ENCODE measurements at regions not wholly inside any gene's neighbourhood (a gene's known extent, or its start where the extent isn't known, plus 50 kb on each side); places are given as distances from the start of the nearest gene placed in this dataset.
"Not testable (repeated sequence)": the region's sequence is repeated elsewhere in the genome, so short reads cannot be mapped to it uniquely, and the experiment has no call there.

GRCh38 chr10:61818251-61818650, 83.2 kb upstream of the ARID5B start:
- DNase-seq = not testable (repeated sequence)

GRCh38 chr10:61819208-61819607, 82.3 kb upstream of the ARID5B start:
- DNase-seq = no peak

- DNase-seq = no peak
Measured at GRCh38 chr10:61821153-61821552, 80.3 kb upstream of the ARID5B start.

- DNase-seq = no peak
Measured at GRCh38 chr10:61821693-61822092, 79.8 kb upstream of the ARID5B start.

- DNase-seq = no peak
Measured at GRCh38 chr10:61822096-61822495, 79.4 kb upstream of the ARID5B start.

- DNase-seq = no peak
Measured at GRCh38 chr10:61822781-61823230, 78.7 kb upstream of the ARID5B start.

- no peak for DNase-seq
Measured at GRCh38 chr10:61825001-61825400, 76.5 kb upstream of the ARID5B start.

GRCh38 chr10:61825628-61826027, 75.9 kb upstream of the ARID5B start:
- no peak for DNase-seq

GRCh38 chr10:61828034-61828433, 73.5 kb upstream of the ARID5B start:
- DNase-seq = no peak

GRCh38 chr10:61828788-61829187, 72.7 kb upstream of the ARID5B start:
- no peak for DNase-seq

- DNase-seq = no peak
Measured at GRCh38 chr10:61830072-61830845, 71.2 kb upstream of the ARID5B start.

GRCh38 chr10:61830846-61831273, 70.6 kb upstream of the ARID5B start:
- no peak for DNase-seq

GRCh38 chr10:61832866-61833481, 68.5 kb upstream of the ARID5B start:
- no peak for DNase-seq

GRCh38 chr10:61834519-61834918, 67.0 kb upstream of the ARID5B start:
- DNase-seq = no peak

GRCh38 chr10:61835069-61835945, 66.2 kb upstream of the ARID5B start:
- DNase-seq = peak; percentile 22

GRCh38 chr10:61835946-61836887, 65.3 kb upstream of the ARID5B start:
- peak; percentile 12 for DNase-seq

GRCh38 chr10:61836888-61837754, 64.4 kb upstream of the ARID5B start:
- DNase-seq = no peak

- no peak for DNase-seq
Measured at GRCh38 chr10:61837755-61838171, 63.7 kb upstream of the ARID5B start.

GRCh38 chr10:61839916-61840315, 61.6 kb upstream of the ARID5B start:
- no peak for DNase-seq

- no peak for DNase-seq
Measured at GRCh38 chr10:61840403-61840802, 61.1 kb upstream of the ARID5B start.

GRCh38 chr10:61841338-61841875, 60.1 kb upstream of the ARID5B start:
- no peak for DNase-seq

All from CD4-positive, alpha-beta T cell treated with Interleukin-4 for 4 hours (primary cell).